PC-3 (cell line): ENCODE measurements at regions not wholly inside any gene's neighbourhood (a gene's known extent, or its start where the extent isn't known, plus 50 kb on each side); places are given as distances from the start of the nearest gene placed in this dataset.

ENCODE experiments used
- ATAC-seq: fragments of 200-7000 bp; cut with Tn5 transposase; 2 replicates; pipeline ENCODE4 v1.9.1; 2020; ENCODE audit warnings: mild to moderate bottlenecking, moderate library complexity
- BruUV-seq: library from RNA; stranded (reverse); fragments of 400-500 nt; replicated peaks from 2 replicates; lab custom pipeline; 2021; lab: Mats Ljungman, UMichigan
- CTCF ChIA-PET: fragments of 300-600 bp; sonication (Branson Sonifier 250); formaldehyde crosslinking; loops from one replicate; lab custom pipeline; 2022; ENCODE audit warnings: antibody characterized with exemption; lab: Charles Lee
- POLR2A ChIA-PET: fragments of 300-600 bp; sonication (Branson Sonifier 250); formaldehyde crosslinking; loops from one replicate; lab custom pipeline; 2022; ENCODE audit warnings: antibody characterized with exemption; ENCODE audit not compliant: unreplicated experiment; lab: Charles Lee
- DNase-seq: peaks from one replicate; pipeline ENCODE4 v3.0.0-alpha.2; 2015
- H2AFZ ChIP-seq: fragments of 300-600 bp; sonication (generic); 2 replicates; pipeline ENCODE4 v1.6.0; 2016; ENCODE audit warnings: antibody characterized with exemption, low read length
- H3F3A ChIP-seq: fragments of 300-600 bp; sonication (generic); one replicate; pipeline ENCODE4 v1.6.0; 2017; ENCODE audit warnings: antibody characterized with exemption, low read length, control low read depth, mild to moderate bottlenecking; ENCODE audit not compliant: unreplicated experiment
- H3K27ac ChIP-seq: fragments of 300-600 bp; sonication (generic); 2 replicates; pipeline ENCODE4 v1.5.1; 2016; ENCODE audit warnings: mild to moderate bottlenecking, low read length
- H3K27me3 ChIP-seq: fragments of 300-600 bp; sonication (generic); 2 replicates; pipeline ENCODE4 v1.6.1; 2016; ENCODE audit warnings: low read length, mixed read lengths
- H3K36me3 ChIP-seq: fragments of 300-600 bp; sonication (generic); 2 replicates; pipeline ENCODE4 v1.6.1; 2016; ENCODE audit warnings: low read depth, mixed run types, low read length, mixed read lengths
- H3K4me1 ChIP-seq: fragments of 300-600 bp; sonication (generic); 2 replicates; pipeline ENCODE4 v1.5.1; 2016; ENCODE audit warnings: low read length; ENCODE audit not compliant: insufficient read depth
- H3K4me2 ChIP-seq: fragments of 300-600 bp; sonication (generic); 2 replicates; pipeline ENCODE4 v1.6.0; 2016; ENCODE audit warnings: low read length
- H3K4me3 ChIP-seq: fragments of 300-600 bp; sonication (generic); 2 replicates; pipeline ENCODE4 v1.5.1; 2016; ENCODE audit warnings: mild to moderate bottlenecking, low read length, mixed read lengths
- H3K79me2 ChIP-seq: fragments of 300-600 bp; sonication (generic); 2 replicates; pipeline ENCODE4 v1.6.1; 2017; ENCODE audit warnings: low read length, mixed read lengths
- H3K9ac ChIP-seq: fragments of 300-600 bp; sonication (generic); 2 replicates; pipeline ENCODE4 v1.6.0; 2016; ENCODE audit warnings: mild to moderate bottlenecking, low read length
- H3K9me2 ChIP-seq: fragments of 300-600 bp; sonication (generic); replicated peaks from 2 replicates; pipeline ENCODE4 v1.6.1; 2016; ENCODE audit warnings: mixed run types, low read length, mixed read lengths
- H3K9me3 ChIP-seq: fragments of 300-600 bp; sonication (generic); 2 replicates; pipeline ENCODE4 v1.6.1; 2016; ENCODE audit warnings: low read length, mixed read lengths
- H4K20me1 ChIP-seq: fragments of 300-600 bp; sonication (generic); 2 replicates; pipeline ENCODE4 v1.6.1; 2016; ENCODE audit warnings: low read length, mixed read lengths
- EZH2 ChIP-seq: fragments of 300-600 bp; sonication (generic); IDR thresholded peaks from one replicate; pipeline ENCODE4 v1.6.1; 2017; ENCODE audit warnings: antibody characterized with exemption, mild to moderate bottlenecking, low read length; ENCODE audit not compliant: unreplicated experiment
- EZH2phosphoT487 ChIP-seq: fragments of 300-600 bp; sonication (generic); IDR thresholded peaks from 2 replicates; pipeline ENCODE4 v1.6.1; 2018; ENCODE audit warnings: mild to moderate bottlenecking, antibody characterized with exemption, low read length, borderline replicate concordance
- intact Hi-C: fragments of 100-400 bp; cut with micrococcal nuclease; formaldehyde crosslinking; loops from 2 replicates; pipeline ENCODE4 v1.9.0; 2023
- TF ChIP-seq, protein P1 (sequence below): fragments of 300-600 bp; sonication (generic); conservative IDR thresholded peaks from 2 replicates; pipeline ENCODE4 v1.5.1; 2017; ENCODE audit warnings: antibody characterized with exemption, low read depth, mild to moderate bottlenecking, low read length

DNA sequence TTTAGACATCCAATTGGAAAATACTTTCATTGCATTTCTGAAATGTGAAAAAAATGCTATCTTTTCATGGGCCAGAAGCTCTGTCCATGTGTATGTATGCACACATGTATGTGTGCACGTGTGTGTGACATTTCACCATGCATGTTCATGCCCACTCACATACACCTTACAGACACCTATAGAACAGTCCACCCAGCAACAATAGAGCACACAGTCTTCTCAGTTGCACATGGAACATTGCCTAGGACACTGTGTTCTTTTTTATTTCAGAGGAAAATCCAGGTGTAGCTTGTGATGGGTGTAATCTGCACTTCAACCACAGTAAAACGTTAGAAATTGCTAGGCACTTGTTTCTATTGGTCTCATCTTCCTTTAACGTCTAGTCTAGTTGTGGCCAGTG, 114.8 kb upstream of the RGPD4 start:
- BruUV-seq, result no TSS peak
- H3F3A ChIP-seq, result no peaks in the 10 kb centered on the region
- no peak overlapping the region for H3K4me3 ChIP-seq
- H3K9me2 ChIP-seq, result no peaks in the 10 kb centered on the region
- POLR2A ChIA-PET, result no interaction called here
- CTCF ChIA-PET, result no interaction called here
- H2AFZ ChIP-seq, result peak overlapping the region; percentile 41; the same call in 1 of the 2 replicates
- no peak for TF ChIP-seq EZH2phosphoT487
- TF ChIP-seq, protein P1, sequence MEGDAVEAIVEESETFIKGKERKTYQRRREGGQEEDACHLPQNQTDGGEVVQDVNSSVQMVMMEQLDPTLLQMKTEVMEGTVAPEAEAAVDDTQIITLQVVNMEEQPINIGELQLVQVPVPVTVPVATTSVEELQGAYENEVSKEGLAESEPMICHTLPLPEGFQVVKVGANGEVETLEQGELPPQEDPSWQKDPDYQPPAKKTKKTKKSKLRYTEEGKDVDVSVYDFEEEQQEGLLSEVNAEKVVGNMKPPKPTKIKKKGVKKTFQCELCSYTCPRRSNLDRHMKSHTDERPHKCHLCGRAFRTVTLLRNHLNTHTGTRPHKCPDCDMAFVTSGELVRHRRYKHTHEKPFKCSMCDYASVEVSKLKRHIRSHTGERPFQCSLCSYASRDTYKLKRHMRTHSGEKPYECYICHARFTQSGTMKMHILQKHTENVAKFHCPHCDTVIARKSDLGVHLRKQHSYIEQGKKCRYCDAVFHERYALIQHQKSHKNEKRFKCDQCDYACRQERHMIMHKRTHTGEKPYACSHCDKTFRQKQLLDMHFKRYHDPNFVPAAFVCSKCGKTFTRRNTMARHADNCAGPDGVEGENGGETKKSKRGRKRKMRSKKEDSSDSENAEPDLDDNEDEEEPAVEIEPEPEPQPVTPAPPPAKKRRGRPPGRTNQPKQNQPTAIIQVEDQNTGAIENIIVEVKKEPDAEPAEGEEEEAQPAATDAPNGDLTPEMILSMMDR, result no peak
- TF ChIP-seq EZH2, result no peak
- no peak overlapping the region for H3K9ac ChIP-seq
- no peaks in the 10 kb centered on the region; the same call in 1 of the 2 replicates for H3K4me1 ChIP-seq
- no peaks in the 10 kb centered on the region for H4K20me1 ChIP-seq
- H3K4me2 ChIP-seq, result 0 out of 2 replicates have a peak overlapping the region, but pooled peaks have one; percentile 10
- no peaks in the 10 kb centered on the region for H3K9me3 ChIP-seq
- no peaks in the 10 kb centered on the region for H3K36me3 ChIP-seq
- no peaks in the 10 kb centered on the region for H3K79me2 ChIP-seq
- H3K27me3 ChIP-seq, result no peaks in the 10 kb centered on the region
- ATAC-seq, result no peak
- intact Hi-C loops, result no loop called here
- no peak for DNase-seq
- no peak overlapping the region for H3K27ac ChIP-seq

GRCh38 chr2:107712857-107713256, 113.8 kb upstream of the RGPD4 start:
- no peaks in the 10 kb centered on the region; the same call in 1 of the 2 replicates for H3K4me1 ChIP-seq
- ChIA-PET CTCF (no interaction called here), POLR2A (no interaction called here)
- no peaks in the 10 kb centered on the region for H3F3A ChIP-seq
- H2AFZ ChIP-seq, result peak overlapping the region; percentile 63
- TF ChIP-seq EZH2phosphoT487 (no peak), EZH2 (no peak)
- TF ChIP-seq, protein P1, result no peak
- no peak overlapping the region for H3K27ac ChIP-seq
- H4K20me1 ChIP-seq, result no peaks in the 10 kb centered on the region
- ATAC-seq (no peak), DNase-seq (peak; percentile 29)
- H3K4me3 ChIP-seq, result peak overlapping the region; percentile 49
- no peaks in the 10 kb centered on the region for H3K36me3 ChIP-seq
- peak overlapping the region; percentile 75 for H3K4me2 ChIP-seq
- no peaks in the 10 kb centered on the region for H3K9me2 ChIP-seq
- no TSS peak for BruUV-seq
- H3K9ac ChIP-seq, result no peak overlapping the region
- no peaks in the 10 kb centered on the region for H3K27me3 ChIP-seq
- no peaks in the 10 kb centered on the region for H3K9me3 ChIP-seq
- H3K79me2 ChIP-seq, result no peaks in the 10 kb centered on the region
- intact Hi-C loops, result no loop called here

DNA sequence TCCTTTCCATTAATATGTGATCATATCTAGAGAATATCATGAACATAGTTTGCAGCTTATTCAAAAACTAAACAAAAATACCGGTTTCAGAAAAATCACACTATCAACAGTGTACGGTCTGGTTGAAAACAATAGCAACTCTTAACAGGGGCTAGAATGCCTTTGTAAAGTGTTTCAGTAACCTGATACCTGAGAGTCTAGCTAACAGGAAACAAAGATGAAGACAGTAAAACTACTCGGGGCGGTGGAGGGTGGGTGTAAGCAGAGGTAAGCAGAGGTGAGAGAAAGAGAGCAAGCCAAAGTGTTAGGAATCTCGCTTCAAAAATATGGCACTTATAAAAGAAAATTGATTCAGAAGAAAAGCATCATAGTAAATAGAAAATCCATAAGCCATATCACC, 109.0 kb upstream of the RGPD4 start:
- Histone ChIP-seq H3K36me3 (no peaks in the 10 kb centered on the region), H3F3A (no peaks in the 10 kb centered on the region), H3K4me1 (no peaks in the 10 kb centered on the region; the same call in 1 of the 2 replicates), H3K9me2 (no peaks in the 10 kb centered on the region), H4K20me1 (no peaks in the 10 kb centered on the region), H3K4me3 (no peak overlapping the region), H3K9ac (no peak overlapping the region), H2AFZ (no peak overlapping the region), H3K4me2 (no peak overlapping the region), H3K9me3 (no peaks in the 10 kb centered on the region), H3K27me3 (peaks cover 13% of the 10 kb centered on the region), H3K79me2 (no peaks in the 10 kb centered on the region), H3K27ac (no peak overlapping the region)
- no peak for ATAC-seq
- TF ChIP-seq, protein P1, result no peak
- TF ChIP-seq EZH2 (no peak), EZH2phosphoT487 (no peak)
- DNase-seq, result no peak
- intact Hi-C loops, result no loop called here
- ChIA-PET POLR2A (no interaction called here), CTCF (no interaction called here)
- BruUV-seq, result no TSS peak
